22Rv1 (cell line): ENCODE measurements at regions not wholly inside any gene's neighbourhood (a gene's known extent, or its start where the extent isn't known, plus 50 kb on each side); places are given as distances from the start of the nearest gene placed in this dataset.

Experiments used
- H3K27ac ChIP-seq: fragments of 450-650 bp; 2 replicates; pipeline ENCODE4 v1.5.1; 2017
- ZFX ChIP-seq: fragments of 450-650 bp; IDR thresholded peaks from 2 replicates; pipeline ENCODE4 v1.6.1; 2017; ENCODE audit warnings: antibody characterized with exemption, borderline replicate concordance
- TF ChIP-seq, protein P1 (sequence below): fragments of 450-650 bp; IDR thresholded peaks from 2 replicates; pipeline ENCODE4 v1.5.1; 2017; ENCODE audit warnings: mild to moderate bottlenecking

DNA sequence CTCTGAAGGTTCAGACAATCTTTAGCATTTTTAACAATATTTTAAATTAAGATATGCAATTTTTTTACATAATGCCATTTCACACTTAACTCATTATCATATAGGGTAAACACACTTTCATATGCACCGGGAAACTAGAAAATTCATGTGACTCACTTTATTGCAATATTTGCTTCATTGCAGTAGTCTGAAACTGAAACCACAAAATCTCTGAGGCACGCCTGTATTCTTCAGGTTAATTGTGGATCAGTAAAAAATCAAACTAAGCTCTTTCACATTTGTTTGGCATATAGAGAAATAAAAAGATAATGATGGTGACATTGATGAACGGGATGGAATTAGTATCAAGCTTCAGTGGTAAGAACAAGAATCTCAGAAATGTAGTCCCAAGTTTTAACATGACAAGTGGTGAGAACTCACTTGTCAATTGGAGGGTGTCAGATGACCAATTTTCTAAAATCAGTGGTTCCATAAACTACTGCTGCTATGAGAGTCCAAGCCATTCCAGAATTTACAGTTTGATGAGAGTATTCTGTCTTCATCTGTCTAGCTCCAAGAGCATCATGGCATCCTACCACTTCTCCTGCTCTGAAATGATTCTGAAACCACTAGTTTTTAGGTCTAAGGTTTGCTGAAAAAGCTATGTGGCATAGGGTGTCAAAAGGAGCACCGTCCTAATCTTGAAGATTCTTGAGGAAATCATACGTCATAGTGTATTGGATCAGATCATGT lies 281.0 kb downstream of the PTPRC start:
- TF ChIP-seq, protein P1, sequence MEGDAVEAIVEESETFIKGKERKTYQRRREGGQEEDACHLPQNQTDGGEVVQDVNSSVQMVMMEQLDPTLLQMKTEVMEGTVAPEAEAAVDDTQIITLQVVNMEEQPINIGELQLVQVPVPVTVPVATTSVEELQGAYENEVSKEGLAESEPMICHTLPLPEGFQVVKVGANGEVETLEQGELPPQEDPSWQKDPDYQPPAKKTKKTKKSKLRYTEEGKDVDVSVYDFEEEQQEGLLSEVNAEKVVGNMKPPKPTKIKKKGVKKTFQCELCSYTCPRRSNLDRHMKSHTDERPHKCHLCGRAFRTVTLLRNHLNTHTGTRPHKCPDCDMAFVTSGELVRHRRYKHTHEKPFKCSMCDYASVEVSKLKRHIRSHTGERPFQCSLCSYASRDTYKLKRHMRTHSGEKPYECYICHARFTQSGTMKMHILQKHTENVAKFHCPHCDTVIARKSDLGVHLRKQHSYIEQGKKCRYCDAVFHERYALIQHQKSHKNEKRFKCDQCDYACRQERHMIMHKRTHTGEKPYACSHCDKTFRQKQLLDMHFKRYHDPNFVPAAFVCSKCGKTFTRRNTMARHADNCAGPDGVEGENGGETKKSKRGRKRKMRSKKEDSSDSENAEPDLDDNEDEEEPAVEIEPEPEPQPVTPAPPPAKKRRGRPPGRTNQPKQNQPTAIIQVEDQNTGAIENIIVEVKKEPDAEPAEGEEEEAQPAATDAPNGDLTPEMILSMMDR, result no peak
- TF ChIP-seq ZFX, result no peak
- no peak overlapping the region for H3K27ac ChIP-seq

DNA sequence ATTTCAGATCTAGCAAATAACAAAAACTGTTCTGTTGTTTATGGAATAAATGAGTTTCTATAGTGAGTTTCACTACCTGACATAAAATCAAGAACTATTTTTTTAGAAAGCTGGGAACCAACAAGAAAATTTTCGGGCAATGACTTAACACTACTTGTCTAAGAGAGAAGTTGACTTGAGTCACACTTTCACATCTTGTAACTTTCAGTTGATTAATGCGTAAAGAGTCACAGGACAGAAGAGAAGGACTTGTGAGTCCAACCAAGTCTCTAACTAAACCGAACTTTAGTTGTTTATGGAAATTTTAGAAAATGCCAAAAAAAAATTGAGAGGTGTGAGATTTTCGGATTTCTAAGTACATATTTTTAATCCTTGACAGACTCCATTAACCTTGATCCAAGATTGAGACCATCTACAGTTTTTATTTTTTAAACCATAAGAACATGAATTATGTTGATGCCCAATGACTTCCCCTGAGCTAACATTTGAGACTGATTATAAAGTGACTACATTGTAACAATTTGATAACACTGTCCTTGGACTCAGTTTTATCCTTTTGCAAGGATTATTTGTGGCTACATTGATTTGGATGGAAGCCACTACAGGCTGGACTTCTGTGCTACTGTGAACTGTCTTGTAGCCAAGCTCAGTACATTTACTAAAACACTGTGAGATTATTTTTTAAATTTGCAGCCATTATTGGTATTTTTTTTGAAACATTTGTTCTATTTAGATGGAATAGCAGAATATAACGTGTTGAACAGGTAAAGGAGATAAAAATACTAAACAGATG lies 284.0 kb downstream of the PTPRC start:
- TF ChIP-seq, protein P1, result no peak
- TF ChIP-seq ZFX, result no peak
- H3K27ac ChIP-seq, result no peak overlapping the region

DNA sequence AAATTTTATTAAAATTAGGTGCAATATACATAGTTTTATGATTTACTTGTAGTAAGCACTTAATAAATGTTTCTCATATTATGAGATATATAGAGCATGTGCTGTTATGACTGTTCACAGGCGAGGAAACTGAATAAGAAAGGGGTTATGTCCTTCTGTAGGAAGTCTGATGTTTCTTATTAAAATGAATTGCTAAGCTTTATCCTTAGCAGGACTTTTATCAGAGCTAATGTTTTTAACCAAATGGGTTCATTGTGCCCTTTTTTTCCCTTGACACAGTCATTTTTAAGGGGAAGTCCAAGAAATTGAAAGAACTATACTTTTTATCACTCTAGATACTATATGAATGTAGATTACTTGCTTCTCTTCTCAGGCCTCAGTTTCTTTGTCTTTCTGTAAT lies 285.2 kb downstream of the PTPRC start:
- TF ChIP-seq, protein P1, result no peak
- no peak for TF ChIP-seq ZFX
- H3K27ac ChIP-seq, result no peak overlapping the region

DNA sequence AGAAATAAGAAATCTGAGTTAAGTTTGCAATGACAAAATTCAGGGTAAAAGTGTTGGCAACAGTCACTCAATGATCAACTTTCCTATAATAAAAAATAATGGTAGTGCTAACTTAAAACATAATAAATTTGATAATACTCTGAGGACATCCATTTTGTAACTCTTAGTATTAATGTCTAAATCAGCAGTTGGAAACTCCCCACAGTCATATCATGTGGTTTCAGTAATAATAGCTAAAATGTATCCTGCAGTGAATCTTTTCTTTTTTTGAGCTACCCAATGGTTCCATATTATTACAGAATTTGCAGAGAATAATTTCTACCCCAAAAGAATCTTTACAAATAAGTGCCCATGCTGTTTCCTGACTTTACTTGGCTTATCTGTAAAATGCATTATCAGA lies 286.7 kb downstream of the PTPRC start:
- H3K27ac ChIP-seq, result no peak overlapping the region
- no peak for TF ChIP-seq ZFX
- TF ChIP-seq, protein P1, result no peak

DNA sequence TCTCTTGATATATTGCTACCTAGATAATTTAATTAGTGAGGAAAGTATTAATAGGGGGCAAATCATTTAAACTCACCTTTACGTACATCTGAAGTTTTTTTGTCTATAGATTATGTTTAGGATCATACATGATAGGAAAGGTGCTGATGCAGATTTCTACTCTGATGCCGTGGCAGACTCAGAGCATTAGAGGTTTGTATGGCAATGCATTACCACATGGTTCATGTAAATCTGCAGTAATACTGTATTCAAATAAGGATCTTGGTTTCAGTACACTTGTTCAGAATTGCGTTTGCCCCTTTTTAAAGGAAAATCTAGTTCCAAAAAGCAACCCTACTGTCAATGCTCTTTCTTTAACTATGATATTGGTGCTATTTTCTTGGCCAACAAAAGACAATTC lies 288.3 kb downstream of the PTPRC start:
- no peak overlapping the region for H3K27ac ChIP-seq

DNA sequence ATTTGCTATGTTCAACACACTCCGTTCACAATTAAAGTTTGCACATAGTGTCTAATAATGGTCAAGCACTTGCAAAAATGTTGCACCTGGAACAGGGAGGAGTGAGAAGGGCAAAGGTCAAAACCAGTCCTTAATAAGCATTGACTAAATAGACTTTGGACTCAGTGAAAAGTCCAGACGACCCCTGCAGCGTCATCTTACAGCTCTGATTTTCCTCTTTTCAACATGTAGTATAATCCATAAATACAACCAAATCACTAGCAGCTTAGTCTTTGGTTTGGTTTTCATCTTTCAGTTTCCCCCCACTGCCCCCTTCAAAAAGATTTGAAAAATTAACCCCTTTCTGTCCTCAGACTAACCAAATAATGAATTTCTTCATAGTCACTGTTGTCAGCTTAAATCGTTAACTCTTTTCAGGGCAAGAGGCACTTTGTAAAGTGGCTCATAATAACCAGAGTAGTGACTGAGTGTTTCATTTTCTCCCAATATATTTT lies 290.3 kb downstream of the PTPRC start:
- H3K27ac ChIP-seq, result no peak overlapping the region

More for the DNA sequence above, 288.3 kb downstream of the PTPRC start:
- TF ChIP-seq, protein P1, result no peak
- TF ChIP-seq ZFX, result no peak

More for the DNA sequence above, 290.3 kb downstream of the PTPRC start:
- TF ChIP-seq, protein P1, result no peak
- TF ChIP-seq ZFX, result no peak
